ENCODE measurements at regions not wholly inside any gene's neighbourhood (a gene's known extent, or its start where the extent isn't known, plus 50 kb on each side); places are given as distances from the start of the nearest gene placed in this dataset.

- no peak overlapping the region for H3K4me3 ChIP-seq (ENCODE audit: low read depth, low read length)
- TF ChIP-seq CTCF (IDR thresholded peaks at IDR 0.05; ENCODE audit: low read depth, low read length) = no peak
Observed at GRCh38 chr7:128191136-128191844, 49.8 kb upstream of the LEP start.
